Fibroblast of upper back skin (primary cell): ENCODE measurements at regions not wholly inside any gene's neighbourhood (a gene's known extent, or its start where the extent isn't known, plus 50 kb on each side); places are given as distances from the start of the nearest gene placed in this dataset.
"Not testable (repeated sequence)": the region's sequence is repeated elsewhere in the genome, so short reads cannot be mapped to it uniquely, and the experiment has no call there.

Source experiments
- DNase-seq: peaks from one replicate; pipeline ENCODE4 v3.0.0-alpha.2; 2013

DNA sequence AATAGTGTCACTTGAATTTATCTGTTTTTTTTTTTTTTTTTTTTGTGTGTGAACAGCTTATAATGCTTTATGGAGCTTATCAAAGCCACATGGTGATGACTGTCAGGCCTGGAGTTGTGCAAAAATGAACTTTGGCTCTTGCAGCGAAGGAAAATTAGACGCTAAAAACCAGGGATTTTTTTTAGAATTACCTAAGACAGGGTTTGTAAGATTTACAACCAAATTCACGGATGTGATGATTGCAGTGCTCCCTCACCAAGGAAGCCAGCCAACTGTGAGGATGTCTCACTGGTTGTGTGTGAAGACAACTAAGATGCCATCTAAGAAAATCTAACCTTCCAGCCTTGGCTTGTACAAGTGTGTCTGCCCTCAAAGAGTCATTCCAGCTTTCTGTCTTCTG, 127.1 kb upstream of the SLC4A4 start:
- peak; percentile 83 for DNase-seq

- peak; percentile 68 for DNase-seq
These were observed 126.6 kb upstream of the SLC4A4 start for GRCh38 chr4:71212216-71212615.

GRCh38 chr4:71214578-71214977, 124.2 kb upstream of the SLC4A4 start:
- DNase-seq = no peak

- DNase-seq = no peak
These were observed 122.4 kb upstream of the SLC4A4 start for GRCh38 chr4:71216316-71216959.

DNA sequence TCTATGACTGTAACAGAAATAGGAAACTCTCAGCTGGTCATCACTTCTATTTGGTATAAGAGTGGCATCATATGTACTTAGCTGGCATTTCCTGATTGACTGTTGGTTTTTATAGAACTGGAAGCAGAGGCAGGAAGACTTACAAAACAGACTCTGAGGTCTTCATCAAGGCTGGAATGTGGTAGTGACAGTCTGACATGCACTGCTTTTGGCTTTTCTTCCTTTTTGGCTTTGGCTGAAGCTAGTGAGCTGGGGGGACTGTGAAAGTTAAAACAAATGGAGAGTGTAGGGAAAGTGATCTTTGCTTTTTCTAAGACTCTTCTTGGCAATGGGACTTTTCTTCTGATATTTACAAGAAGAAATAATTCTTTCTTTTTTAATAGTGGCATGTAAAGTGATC, 121.1 kb upstream of the SLC4A4 start:
- peak; percentile 72 for DNase-seq

DNA sequence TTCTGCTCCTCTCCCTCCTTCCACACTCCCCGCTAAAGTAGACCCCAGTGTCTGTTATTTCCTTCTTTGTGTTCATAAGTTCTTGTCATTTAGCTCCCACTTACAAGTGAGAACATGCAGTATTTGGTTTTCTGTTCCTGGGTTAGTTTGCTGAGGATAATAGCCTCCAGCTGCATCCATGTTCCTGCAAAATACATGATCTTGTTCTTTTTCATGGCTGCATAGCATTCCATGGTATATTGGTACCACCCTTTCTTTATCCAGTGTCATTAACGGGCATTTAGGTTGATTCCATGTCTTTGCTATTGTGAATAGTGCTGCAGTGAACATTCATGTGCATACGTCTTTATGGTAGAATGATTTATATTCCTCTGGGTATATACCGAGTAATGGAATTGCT, 118.0 kb upstream of the SLC4A4 start:
- DNase-seq = not testable (repeated sequence)

DNA sequence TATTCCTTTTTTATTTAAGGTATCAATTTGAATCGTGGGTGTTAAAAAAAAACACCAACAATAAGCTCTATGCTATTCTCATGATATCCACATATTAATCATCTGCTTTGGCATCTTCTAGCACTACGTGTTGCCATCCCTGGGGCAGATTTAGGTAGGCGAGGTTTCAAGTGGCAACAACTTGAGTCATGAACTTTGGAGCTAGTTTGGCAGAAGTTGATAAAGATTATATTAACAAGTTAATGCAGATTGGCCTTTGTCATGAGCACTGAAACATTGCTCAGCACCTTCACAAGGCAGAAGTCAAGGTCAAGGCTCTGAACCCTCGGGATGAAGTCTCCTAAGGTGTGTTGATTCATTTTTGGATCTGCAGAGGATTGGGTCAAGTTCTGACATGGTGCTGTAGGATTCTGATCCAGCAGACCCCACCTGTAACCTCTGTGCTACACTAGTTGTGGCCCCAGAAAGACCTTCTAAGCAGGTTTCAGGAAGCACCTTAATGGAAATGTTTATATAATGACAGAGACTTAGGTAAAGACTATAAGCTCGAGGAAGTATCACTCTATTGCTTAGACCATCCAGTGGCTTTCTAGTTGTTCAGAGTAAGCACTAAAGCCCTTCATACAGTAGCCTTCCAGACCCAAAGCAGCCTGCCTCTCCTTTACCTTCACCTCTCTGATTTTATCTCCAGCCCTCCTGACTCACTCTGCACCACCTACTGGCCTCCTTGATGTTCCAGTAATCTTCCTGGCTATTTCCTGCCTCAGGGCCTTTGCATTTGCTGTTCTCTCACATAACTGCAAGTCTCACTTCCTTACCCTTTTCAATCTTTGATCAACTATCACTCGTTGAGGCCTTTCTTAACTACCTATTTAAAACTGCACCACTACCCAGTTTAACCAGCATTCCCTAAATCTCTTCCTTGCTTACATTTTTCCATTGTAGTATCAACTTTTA, 117.0 kb upstream of the SLC4A4 start:
- DNase-seq = no peak

DNA sequence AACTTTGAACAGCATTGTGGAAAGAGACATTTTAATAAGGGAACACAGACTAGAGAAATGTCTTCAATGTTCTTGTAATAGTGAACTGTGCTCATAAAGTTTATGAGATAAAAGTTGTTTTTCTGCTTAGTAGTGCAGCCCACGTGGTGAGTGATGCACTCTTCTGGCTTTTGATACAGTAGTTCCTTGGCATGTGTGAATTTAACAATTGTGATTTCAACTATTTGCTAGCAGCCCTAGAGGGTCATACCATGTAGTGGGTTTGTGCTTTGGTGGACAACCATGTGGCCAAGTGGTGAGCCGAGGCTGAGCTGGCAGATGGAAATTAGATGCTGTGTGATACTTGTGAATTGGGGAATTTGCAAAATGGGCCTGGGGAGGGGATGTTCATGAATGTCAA, 116.2 kb upstream of the SLC4A4 start:
- peak; percentile 12 for DNase-seq

DNA sequence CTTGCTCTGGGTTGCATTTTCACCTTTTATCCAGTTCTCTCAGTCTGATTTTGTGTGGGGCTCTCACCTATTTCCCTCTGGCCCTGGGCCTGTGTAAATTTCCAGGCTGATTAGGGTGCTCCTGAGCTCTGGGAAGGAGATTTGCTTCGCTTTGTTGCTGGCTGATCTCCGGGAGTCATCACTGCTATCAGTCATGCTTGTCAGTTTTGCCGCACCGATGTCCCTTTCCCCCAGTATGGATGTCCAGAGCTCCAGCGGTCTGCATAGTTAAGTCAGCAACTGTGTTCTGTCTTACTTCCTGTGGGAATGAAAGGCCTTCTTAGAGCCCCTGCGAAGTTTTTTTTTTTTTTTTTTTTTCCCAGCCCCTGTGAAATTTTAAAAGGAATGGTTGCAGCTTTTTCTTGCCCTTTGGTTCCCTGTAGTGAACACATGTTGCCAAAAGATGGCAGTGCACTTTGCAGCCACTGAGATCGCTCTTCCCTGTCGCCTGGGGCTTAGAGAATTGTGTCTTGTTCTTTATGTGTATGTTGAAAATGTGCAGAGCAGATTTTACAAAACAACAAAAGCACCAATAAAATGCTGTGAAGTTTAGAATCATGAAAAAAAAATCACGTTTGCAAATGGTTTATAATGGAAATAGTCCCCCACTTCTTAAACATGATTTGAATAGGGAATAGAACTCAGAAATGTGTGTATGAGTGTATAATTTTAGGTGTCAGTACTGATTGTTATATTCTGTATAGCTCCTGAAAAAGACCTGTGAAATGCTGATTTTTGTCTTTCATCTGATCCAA, 109.1 kb upstream of the SLC4A4 start:
- DNase-seq = peak; percentile 70

- no peak for DNase-seq
These were observed 108.3 kb upstream of the SLC4A4 start for GRCh38 chr4:71230271-71231128.

DNA sequence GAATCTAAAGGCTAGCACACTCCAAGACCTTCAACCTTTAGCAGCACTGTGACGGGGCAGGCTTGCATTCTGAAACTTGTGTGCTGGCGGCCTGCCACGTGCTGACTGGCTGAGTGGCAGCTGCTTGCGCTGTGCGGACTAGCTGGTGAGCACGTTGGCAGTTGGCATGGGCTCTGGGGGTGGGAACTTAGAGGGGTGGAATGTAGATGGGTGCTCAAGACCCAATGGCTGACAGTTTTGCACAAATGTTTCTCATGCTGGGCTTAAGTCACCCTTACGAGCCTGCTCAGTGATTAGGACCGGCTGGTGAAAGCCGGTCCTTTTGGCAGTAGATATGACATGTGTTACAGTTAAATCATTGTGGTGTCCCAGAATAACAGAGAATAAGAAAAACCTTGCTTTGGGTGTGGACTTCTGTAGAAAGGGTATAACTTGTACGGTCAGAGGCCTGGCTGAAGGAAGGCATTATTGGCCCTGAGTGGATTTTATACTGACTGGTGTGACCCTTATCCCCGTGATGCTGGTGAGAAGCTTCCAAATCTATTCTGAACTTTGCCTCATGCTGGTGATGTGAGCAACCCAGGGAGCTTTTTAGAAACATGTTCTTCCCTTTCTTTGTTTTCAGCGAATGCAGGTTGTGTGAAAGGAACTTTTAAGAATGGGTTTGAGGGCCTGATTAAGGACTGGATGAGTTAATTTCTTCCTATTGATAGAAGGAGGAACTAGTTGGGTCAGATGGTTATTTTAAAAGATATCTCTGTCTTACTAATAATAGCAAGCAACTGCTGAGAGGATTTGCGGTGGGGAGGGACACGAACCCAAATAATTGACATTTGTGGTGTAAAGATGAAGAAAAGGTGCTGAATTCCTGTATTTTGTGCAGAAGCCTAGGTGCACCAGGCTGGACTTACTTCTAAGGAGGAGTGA, 107.4 kb upstream of the SLC4A4 start:
- DNase-seq = peak; percentile 61

DNA sequence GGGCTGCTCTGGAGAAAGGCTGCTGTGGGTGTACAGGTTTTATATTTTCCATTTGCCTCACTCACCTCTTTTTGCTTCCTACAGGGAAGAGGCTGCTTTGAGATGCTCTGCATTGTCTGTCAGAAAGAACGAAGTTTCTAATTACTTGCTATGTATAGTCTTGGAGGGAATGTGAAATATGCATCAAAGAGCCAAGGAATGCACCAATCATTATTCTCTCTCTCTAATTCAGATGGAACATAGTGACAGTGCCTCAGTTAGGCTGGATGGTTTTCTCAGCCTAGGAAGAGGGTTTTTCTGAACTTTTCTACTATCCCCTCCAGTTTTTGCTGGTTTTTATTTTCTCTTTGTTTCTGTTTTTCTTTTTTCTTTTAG, 106.8 kb upstream of the SLC4A4 start:
- peak; percentile 61 for DNase-seq

GRCh38 chr4:71232846-71233245, 106.0 kb upstream of the SLC4A4 start:
- DNase-seq = no peak

GRCh38 chr4:71235311-71236201, 103.3 kb upstream of the SLC4A4 start:
- DNase-seq = no peak

- no peak for DNase-seq
These were observed 102.6 kb upstream of the SLC4A4 start for GRCh38 chr4:71236226-71236625.

DNA sequence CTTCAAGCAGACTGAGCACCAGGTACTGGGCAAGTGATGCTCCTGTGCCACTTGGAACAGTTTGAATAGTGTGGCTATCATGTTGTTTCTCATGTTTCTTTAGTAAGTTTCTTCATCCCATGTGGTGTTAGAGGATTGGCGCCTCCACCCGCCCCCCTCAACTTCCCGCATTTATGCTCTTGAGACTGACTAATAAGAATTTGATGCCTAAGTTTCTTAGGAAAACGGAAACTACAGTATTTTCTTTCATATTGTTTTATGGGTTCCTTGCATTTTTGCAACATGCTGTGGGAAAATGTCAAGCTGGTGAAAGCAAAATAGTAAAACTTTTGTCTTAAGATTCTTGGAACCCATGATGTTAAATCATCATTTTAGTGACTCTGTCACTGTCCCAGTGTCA, 101.2 kb upstream of the SLC4A4 start:
- no peak for DNase-seq

DNA sequence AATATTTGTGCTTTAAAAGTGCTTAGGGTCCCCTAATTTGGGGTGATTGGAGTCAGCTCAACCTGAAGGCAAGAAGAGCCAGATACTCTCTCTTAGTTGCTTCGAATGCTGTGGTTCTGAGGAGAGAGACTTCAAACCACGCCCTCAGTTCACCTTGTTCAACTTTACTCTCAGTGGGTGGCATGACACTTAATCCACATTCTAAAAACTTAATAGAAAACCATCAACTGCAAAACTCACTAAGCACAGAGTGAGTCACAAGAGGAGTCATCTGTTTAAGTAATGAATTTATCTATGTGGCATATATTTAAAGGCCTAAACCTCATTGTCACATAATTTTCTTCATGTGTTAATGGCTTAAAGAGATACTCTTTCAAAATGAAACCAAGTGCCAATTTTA, 99.5 kb upstream of the SLC4A4 start:
- peak; percentile 62 for DNase-seq

DNA sequence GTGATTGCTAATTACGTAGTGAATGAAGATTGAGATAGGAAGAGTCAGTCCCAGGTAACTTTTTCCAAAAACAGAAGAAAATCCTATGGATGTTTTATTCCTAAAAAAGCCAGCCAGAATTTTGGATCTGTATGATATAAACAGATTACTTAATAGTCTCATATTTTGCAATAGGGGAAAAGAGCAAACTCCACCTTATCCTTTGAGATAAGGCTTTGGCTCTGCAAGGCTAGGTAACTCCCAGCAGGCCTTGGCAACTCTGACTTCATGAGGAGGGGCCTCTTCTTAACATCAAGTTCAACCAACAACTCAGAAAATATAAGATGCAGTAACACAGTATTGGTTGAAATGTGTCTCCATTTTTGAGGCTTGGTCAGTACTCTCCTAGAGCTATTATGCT, 98.7 kb upstream of the SLC4A4 start:
- DNase-seq = no peak

GRCh38 chr4:71241501-71242288, 97.1 kb upstream of the SLC4A4 start:
- DNase-seq = no peak
